ENCODE measurements at regions not wholly inside any gene's neighbourhood (a gene's known extent, or its start where the extent isn't known, plus 50 kb on each side); places are given as distances from the start of the nearest gene placed in this dataset.

- TF ChIP-seq GLIS3 (CRISPR knock-in tag; IDR thresholded peaks at IDR 0.05): no peak
- no peak for TF ChIP-seq ZC3H10 (CRISPR knock-in tag; IDR thresholded peaks at IDR 0.05)
- TF ChIP-seq BACH2 (CRISPR knock-in tag; IDR thresholded peaks at IDR 0.05; ENCODE audit: borderline replicate concordance): no peak
- no peak for TF ChIP-seq CREB5 (CRISPR knock-in tag; IDR thresholded peaks at IDR 0.05; ENCODE audit: low read depth)
- no peak for TF ChIP-seq ZFP3 (CRISPR knock-in tag; IDR thresholded peaks at IDR 0.05)
- no peak for TF ChIP-seq TOX (CRISPR knock-in tag; IDR thresholded peaks at IDR 0.05; ENCODE audit: borderline replicate concordance)
- no peak for TF ChIP-seq ESRRG (CRISPR knock-in tag; IDR thresholded peaks at IDR 0.05)
These were observed 137.1 kb downstream of the LY86 start for GRCh38 chr6:6725468-6726209.

Data from SK-N-SH treated with all-trans-retinoic acid at 6 μM for 48 hours (cell line).